NCI-H2029 (cell line): ENCODE measurements at regions not wholly inside any gene's neighbourhood (a gene's known extent, or its start where the extent isn't known, plus 50 kb on each side); places are given as distances from the start of the nearest gene placed in this dataset.

Source experiments
- DNase-seq: peaks from one replicate; lab custom pipeline; 2025; lab: John Stamatoyannopoulos, UW

GRCh38 chr11:23359297-23359696 is 499.0 kb upstream of the CCDC179 start:
- no peak for DNase-seq

GRCh38 chr11:23364076-23364475 is 503.8 kb upstream of the CCDC179 start:
- DNase-seq, result no peak

GRCh38 chr11:23370580-23371275 is 510.5 kb upstream of the CCDC179 start:
- DNase-seq, result no peak

- DNase-seq, result no peak
Measured at GRCh38 chr11:23377909-23378308, 517.6 kb upstream of the CCDC179 start.

GRCh38 chr11:23391031-23391430 is 530.8 kb upstream of the CCDC179 start:
- DNase-seq, result no peak

GRCh38 chr11:23398052-23398451 is 537.8 kb upstream of the CCDC179 start:
- DNase-seq, result no peak

GRCh38 chr11:23399995-23400394 is 539.7 kb upstream of the CCDC179 start:
- DNase-seq, result no peak

GRCh38 chr11:23403210-23404185 is 543.2 kb upstream of the CCDC179 start:
- DNase-seq, result no peak

GRCh38 chr11:23404225-23405160 is 544.2 kb upstream of the CCDC179 start:
- no peak for DNase-seq

GRCh38 chr11:23405350-23405937 is 545.2 kb upstream of the CCDC179 start:
- DNase-seq, result no peak

GRCh38 chr11:23406131-23406819 is 546.0 kb upstream of the CCDC179 start:
- no peak for DNase-seq

- no peak for DNase-seq
Measured at GRCh38 chr11:23413057-23413456, 552.8 kb upstream of the CCDC179 start.

- no peak for DNase-seq
Measured at GRCh38 chr11:23423104-23423503, 562.8 kb upstream of the CCDC179 start.

- no peak for DNase-seq
Measured at GRCh38 chr11:23423656-23424055, 563.4 kb upstream of the CCDC179 start.

- no peak for DNase-seq
Measured at GRCh38 chr11:23425381-23425780, 565.1 kb upstream of the CCDC179 start.

GRCh38 chr11:23429569-23429968 is 569.3 kb upstream of the CCDC179 start:
- no peak for DNase-seq

GRCh38 chr11:23453522-23453921 is 593.2 kb upstream of the CCDC179 start:
- no peak for DNase-seq

- DNase-seq, result no peak
Measured at GRCh38 chr11:23455321-23455891, 595.1 kb upstream of the CCDC179 start.

- no peak for DNase-seq
Measured at GRCh38 chr11:23457641-23458040, 597.4 kb upstream of the CCDC179 start.

- no peak for DNase-seq
Measured at GRCh38 chr11:23471878-23472277, 611.6 kb upstream of the CCDC179 start.

- no peak for DNase-seq
Measured at GRCh38 chr11:23473782-23474181, 613.5 kb upstream of the CCDC179 start.
